ENCODE measurements at regions not wholly inside any gene's neighbourhood (a gene's known extent, or its start where the extent isn't known, plus 50 kb on each side); places are given as distances from the start of the nearest gene placed in this dataset.

DNA sequence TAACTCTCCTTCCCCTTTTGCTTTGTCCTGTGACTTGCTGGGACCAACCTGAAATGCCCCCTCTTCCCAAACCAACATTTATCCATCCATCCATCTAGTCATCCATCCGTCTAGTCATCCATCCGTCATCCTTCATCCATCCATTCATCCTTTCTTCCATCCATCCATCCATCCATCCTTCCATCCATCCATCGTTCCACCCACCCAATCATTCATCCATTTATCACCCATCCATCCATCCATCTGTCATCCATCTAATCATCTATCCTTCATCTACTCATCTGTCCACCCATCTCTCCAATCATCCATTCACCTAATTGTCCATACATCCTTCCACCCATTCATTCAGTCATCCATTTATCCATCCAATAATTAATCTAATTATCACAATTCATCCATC lies 92.7 kb downstream of the EDN3 start:
- Histone ChIP-seq H3K9me3 (replicated peaks; ENCODE audit: control insufficient read depth, insufficient read depth, low read depth, low read length) (no peaks in the 10 kb centered on the region), H3K4me1 (replicated peaks in 1 of 2; ENCODE audit: control insufficient read depth in 2 of 2, insufficient read depth in 2 of 2, low read length in 2 of 2) (no peaks in the 10 kb centered on the region), H3K27me3 (ENCODE audit: control insufficient read depth in 2 of 2, insufficient read depth in 2 of 2, low read length in 2 of 2) (peaks cover 0 to 10% of the 10 kb centered on the region in 2 experiments; a peak in 3 of 5 replicates), H3K27ac (ENCODE audit: extremely low read depth, low read depth, low read length) (no peak overlapping the region), H3K4me3 (no peak overlapping the region), H3K36me3 (ENCODE audit: control insufficient read depth, insufficient read depth, low read length) (no peaks in the 10 kb centered on the region), H3K9ac (ENCODE audit: insufficient read depth in 1 of 2, low read depth in 2 of 2, low read length in 2 of 2) (no peak overlapping the region), H2AFZ (ENCODE audit: low read depth, low read length) (no peak overlapping the region), H3K79me2 (ENCODE audit: control insufficient read depth, insufficient read depth, low read length) (no peaks in the 10 kb centered on the region), H3K9me1 (ENCODE audit: control insufficient read depth, insufficient read depth, low read length) (no peaks in the 10 kb centered on the region), H3K4me2 (ENCODE audit: insufficient read depth, low read length) (no peak overlapping the region), H4K20me1 (replicated peaks; ENCODE audit: control insufficient read depth, insufficient read depth, low read length) (no peaks in the 10 kb centered on the region)
- ATAC-seq (no peak), FAIRE-seq (no peak), DNase-seq (ENCODE audit: extremely low read depth in 1 of 4, low spot score in 3 of 4) (no peak)
- TF ChIP-seq POU5F1 (IDR thresholded peaks at IDR 0.05; ENCODE audit: borderline replicate concordance, low read depth, low read length, partially characterized antibody) = no peak
- no peak for TF ChIP-seq SMARCC2 (IDR thresholded peaks at IDR 0.05; ENCODE audit: low read depth)
- no peak for TF ChIP-seq ZNF253 (CRISPR knock-in tag; conservative IDR thresholded peaks at IDR 0.05)
- TF ChIP-seq FOXJ3 (CRISPR knock-in tag; IDR thresholded peaks at IDR 0.05) = no peak
- TF ChIP-seq, protein P1, sequence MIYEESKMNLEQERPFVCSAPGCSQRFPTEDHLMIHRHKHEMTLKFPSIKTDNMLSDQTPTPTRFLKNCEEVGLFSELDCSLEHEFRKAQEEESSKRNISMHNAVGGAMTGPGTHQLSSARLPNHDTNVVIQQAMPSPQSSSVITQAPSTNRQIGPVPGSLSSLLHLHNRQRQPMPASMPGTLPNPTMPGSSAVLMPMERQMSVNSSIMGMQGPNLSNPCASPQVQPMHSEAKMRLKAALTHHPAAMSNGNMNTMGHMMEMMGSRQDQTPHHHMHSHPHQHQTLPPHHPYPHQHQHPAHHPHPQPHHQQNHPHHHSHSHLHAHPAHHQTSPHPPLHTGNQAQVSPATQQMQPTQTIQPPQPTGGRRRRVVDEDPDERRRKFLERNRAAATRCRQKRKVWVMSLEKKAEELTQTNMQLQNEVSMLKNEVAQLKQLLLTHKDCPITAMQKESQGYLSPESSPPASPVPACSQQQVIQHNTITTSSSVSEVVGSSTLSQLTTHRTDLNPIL (CRISPR knock-in tag; IDR thresholded peaks at IDR 0.05) = no peak
- TF ChIP-seq POLR2H (tag; IDR thresholded peaks at IDR 0.05; ENCODE audit: low read depth) = no peak
- no peak for TF ChIP-seq TRIM25 (IDR thresholded peaks at IDR 0.05; ENCODE audit: borderline replicate concordance)
- no peak for TF ChIP-seq HDAC1 (IDR thresholded peaks at IDR 0.05)
- TF ChIP-seq GABPB2 (CRISPR knock-in tag; conservative IDR thresholded peaks at IDR 0.05) = no peak
- TF ChIP-seq, protein P2, sequence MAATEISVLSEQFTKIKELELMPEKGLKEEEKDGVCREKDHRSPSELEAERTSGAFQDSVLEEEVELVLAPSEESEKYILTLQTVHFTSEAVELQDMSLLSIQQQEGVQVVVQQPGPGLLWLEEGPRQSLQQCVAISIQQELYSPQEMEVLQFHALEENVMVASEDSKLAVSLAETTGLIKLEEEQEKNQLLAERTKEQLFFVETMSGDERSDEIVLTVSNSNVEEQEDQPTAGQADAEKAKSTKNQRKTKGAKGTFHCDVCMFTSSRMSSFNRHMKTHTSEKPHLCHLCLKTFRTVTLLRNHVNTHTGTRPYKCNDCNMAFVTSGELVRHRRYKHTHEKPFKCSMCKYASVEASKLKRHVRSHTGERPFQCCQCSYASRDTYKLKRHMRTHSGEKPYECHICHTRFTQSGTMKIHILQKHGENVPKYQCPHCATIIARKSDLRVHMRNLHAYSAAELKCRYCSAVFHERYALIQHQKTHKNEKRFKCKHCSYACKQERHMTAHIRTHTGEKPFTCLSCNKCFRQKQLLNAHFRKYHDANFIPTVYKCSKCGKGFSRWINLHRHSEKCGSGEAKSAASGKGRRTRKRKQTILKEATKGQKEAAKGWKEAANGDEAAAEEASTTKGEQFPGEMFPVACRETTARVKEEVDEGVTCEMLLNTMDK (IDR thresholded peaks at IDR 0.05; ENCODE audit: borderline replicate concordance, insufficient read depth, low read depth, low read length, poor library complexity, severe bottlenecking) = no peak
- TF ChIP-seq MAFK (IDR thresholded peaks at IDR 0.05; ENCODE audit: low read length) = no peak
- intact Hi-C loops (cut with micrococcal nuclease) = no loop called here
- in situ Hi-C loops (cut with MboI) = no loop called here
- no TSS peak for BruUV-seq (replicated peaks)
- POLR2A ChIA-PET = interaction anchor here (0.7 kb wide), 1 partner anchor 51 kb away, joined by 3 read pairs; no protein-coding TSS in a partner anchor
- 0% methylated on average over 2 of the region's 3 CpGs for WGBS (ENCODE audit: insufficient coverage, low coverage, missing lambda C conversion rate)
- CTCF ChIA-PET (ENCODE audit: low intra/inter-chr PET ratio) = no interaction called here

Measured in K562 (cell line).